ENCODE measurements at regions not wholly inside any gene's neighbourhood (a gene's known extent, or its start where the extent isn't known, plus 50 kb on each side); places are given as distances from the start of the nearest gene placed in this dataset.
"Not testable (repeated sequence)": the region's sequence is repeated elsewhere in the genome, so short reads cannot be mapped to it uniquely, and the experiment has no call there.

DNA sequence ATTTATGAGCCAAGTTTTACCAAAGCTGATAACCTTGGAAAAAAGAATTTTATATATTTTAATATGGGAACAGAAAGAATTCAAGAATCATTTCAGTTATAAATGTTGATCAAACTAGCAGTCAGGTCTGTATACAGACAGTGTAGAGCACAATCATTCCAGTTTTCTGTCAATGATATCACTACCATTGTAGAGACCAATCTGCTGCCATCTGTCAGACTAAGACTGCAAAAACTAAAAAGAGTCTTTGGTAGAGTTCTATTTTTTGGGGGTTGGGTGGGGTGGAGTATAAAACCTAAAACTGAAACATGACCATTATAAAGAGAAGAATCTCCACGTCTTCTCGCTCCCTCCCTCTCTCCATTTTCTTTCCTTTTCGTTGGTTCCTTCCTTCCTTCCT, 204.7 kb upstream of the UBE2E3 start:
- no peaks in the 10 kb centered on the region for H3K9me3 ChIP-seq (replicated peaks; ENCODE audit: insufficient read depth, low read length)

DNA sequence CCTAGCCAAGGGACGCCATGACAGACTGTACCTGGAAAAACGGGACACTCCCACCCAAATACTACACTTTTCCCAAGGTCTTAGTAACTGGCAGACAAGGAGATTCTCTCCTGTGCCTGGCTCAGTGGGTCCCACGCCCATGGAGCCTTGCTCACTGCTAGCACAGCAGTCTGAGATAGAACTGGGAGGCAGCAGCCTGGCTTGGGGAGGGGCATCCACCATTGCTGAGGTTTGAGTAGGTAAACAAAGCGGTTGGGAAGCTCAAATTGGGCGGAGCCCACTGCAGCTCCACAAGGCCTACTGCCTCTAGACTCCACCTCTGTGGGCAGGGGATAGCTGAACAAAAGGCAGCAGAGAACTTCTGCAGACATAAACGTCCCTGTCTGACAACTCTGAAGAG, 215.1 kb upstream of the UBE2E3 start:
- not testable (repeated sequence) for H4K20me1 ChIP-seq (ENCODE audit: insufficient read depth, low read length); DNase-seq; H3K4me2 ChIP-seq (ENCODE audit: low read depth, low read length); H3K9ac ChIP-seq (ENCODE audit: low read length); H3K4me3 ChIP-seq (ENCODE audit: low read length); H3K79me2 ChIP-seq (ENCODE audit: low read length); H3F3A ChIP-seq (ENCODE audit: insufficient read depth, low read length); H3K27me3 ChIP-seq (replicated peaks; ENCODE audit: insufficient read depth, low read length); H3K36me3 ChIP-seq (replicated peaks; ENCODE audit: insufficient read depth, low read length); H2AFZ ChIP-seq (ENCODE audit: low read length); H3K27ac ChIP-seq (ENCODE audit: low read length); H3K4me1 ChIP-seq (ENCODE audit: low read length); H3K9me2 ChIP-seq (replicated peaks; ENCODE audit: insufficient read depth, low read length); H3K9me3 ChIP-seq (replicated peaks; ENCODE audit: insufficient read depth, low read length)

More for the DNA sequence above, 204.7 kb upstream of the UBE2E3 start:
- no peaks in the 10 kb centered on the region for H3K4me1 ChIP-seq (ENCODE audit: low read length)
- no peak for DNase-seq
- no peak overlapping the region for H3K4me3 ChIP-seq (ENCODE audit: low read length)
- H3K36me3 ChIP-seq (replicated peaks; ENCODE audit: insufficient read depth, low read length): no peaks in the 10 kb centered on the region
- H3K79me2 ChIP-seq (ENCODE audit: low read length): no peaks in the 10 kb centered on the region
- TF ChIP-seq, protein P1, sequence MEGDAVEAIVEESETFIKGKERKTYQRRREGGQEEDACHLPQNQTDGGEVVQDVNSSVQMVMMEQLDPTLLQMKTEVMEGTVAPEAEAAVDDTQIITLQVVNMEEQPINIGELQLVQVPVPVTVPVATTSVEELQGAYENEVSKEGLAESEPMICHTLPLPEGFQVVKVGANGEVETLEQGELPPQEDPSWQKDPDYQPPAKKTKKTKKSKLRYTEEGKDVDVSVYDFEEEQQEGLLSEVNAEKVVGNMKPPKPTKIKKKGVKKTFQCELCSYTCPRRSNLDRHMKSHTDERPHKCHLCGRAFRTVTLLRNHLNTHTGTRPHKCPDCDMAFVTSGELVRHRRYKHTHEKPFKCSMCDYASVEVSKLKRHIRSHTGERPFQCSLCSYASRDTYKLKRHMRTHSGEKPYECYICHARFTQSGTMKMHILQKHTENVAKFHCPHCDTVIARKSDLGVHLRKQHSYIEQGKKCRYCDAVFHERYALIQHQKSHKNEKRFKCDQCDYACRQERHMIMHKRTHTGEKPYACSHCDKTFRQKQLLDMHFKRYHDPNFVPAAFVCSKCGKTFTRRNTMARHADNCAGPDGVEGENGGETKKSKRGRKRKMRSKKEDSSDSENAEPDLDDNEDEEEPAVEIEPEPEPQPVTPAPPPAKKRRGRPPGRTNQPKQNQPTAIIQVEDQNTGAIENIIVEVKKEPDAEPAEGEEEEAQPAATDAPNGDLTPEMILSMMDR (IDR thresholded peaks at IDR 0.05; ENCODE audit: low read length): no peak
- TF ChIP-seq EZH2 (optimal IDR thresholded peaks at IDR 0.05; ENCODE audit: low read depth, low read length): no peak
- TF ChIP-seq EZH2phosphoT487 (IDR thresholded peaks at IDR 0.05; ENCODE audit: low read length): no peak
- H2AFZ ChIP-seq (ENCODE audit: low read length): no peak overlapping the region
- H3K27me3 ChIP-seq (replicated peaks; ENCODE audit: insufficient read depth, low read length): no peaks in the 10 kb centered on the region
- no peaks in the 10 kb centered on the region for H3K9me2 ChIP-seq (replicated peaks; ENCODE audit: insufficient read depth, low read length)
- no peaks in the 10 kb centered on the region for H4K20me1 ChIP-seq (ENCODE audit: insufficient read depth, low read length)
- H3K4me2 ChIP-seq (ENCODE audit: low read depth, low read length): no peak overlapping the region
- no peaks in the 10 kb centered on the region for H3F3A ChIP-seq (ENCODE audit: insufficient read depth, low read length)
- no peak overlapping the region for H3K27ac ChIP-seq (ENCODE audit: low read length)
- H3K9ac ChIP-seq (ENCODE audit: low read length): no peak overlapping the region

DNA sequence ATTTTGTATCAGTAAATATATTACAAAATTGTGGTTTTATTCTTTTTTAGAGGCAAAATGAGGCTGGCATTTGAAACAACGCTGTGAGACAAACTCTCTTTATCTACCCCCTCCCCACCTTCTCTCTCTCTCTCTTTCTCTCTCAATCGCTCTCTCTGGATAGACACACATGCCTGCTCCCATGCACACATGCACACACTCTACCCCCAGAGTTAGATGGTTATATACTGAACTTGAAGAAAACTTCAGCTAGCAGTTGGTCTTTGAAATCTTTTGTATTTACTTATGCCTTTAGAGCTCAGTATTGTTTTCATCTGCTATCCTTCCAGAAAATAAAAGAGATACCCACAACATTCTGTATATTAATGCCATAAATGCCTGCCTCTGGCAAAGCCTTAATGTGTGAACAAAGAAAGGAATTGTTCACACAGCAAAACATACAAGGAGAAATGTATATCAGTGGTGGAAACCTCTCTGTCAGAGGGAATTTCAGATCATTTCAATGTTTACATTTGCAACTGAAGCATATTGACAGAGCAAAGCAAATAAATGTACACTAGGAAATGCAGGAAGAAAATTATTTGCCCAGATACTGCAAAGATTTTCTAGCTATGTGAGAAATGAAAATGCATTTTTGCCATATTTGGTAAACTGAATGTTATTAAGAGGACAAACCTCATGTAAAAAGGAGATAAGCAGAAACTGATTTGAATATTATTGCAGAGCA, 217.0 kb upstream of the UBE2E3 start:
- DNase-seq: no peak
- no peaks in the 10 kb centered on the region for H3K36me3 ChIP-seq (replicated peaks; ENCODE audit: insufficient read depth, low read length)
- no peak overlapping the region for H3K4me2 ChIP-seq (ENCODE audit: low read depth, low read length)
- no peak overlapping the region for H3K9ac ChIP-seq (ENCODE audit: low read length)
- TF ChIP-seq EZH2phosphoT487 (IDR thresholded peaks at IDR 0.05; ENCODE audit: low read length) (no peak), EZH2 (optimal IDR thresholded peaks at IDR 0.05; ENCODE audit: low read depth, low read length) (no peak)
- TF ChIP-seq, protein P1 (IDR thresholded peaks at IDR 0.05; ENCODE audit: low read length): no peak
- H3K9me3 ChIP-seq (replicated peaks; ENCODE audit: insufficient read depth, low read length): no peaks in the 10 kb centered on the region
- H3K9me2 ChIP-seq (replicated peaks; ENCODE audit: insufficient read depth, low read length): no peaks in the 10 kb centered on the region
- H3K27me3 ChIP-seq (replicated peaks; ENCODE audit: insufficient read depth, low read length): no peaks in the 10 kb centered on the region
- no peak overlapping the region for H3K27ac ChIP-seq (ENCODE audit: low read length)
- H3F3A ChIP-seq (ENCODE audit: insufficient read depth, low read length): no peaks in the 10 kb centered on the region
- no peak overlapping the region for H2AFZ ChIP-seq (ENCODE audit: low read length)
- no peak overlapping the region for H3K4me3 ChIP-seq (ENCODE audit: low read length)
- no peaks in the 10 kb centered on the region for H3K4me1 ChIP-seq (ENCODE audit: low read length)
- no peaks in the 10 kb centered on the region for H4K20me1 ChIP-seq (ENCODE audit: insufficient read depth, low read length)
- no peaks in the 10 kb centered on the region for H3K79me2 ChIP-seq (ENCODE audit: low read length)

DNA sequence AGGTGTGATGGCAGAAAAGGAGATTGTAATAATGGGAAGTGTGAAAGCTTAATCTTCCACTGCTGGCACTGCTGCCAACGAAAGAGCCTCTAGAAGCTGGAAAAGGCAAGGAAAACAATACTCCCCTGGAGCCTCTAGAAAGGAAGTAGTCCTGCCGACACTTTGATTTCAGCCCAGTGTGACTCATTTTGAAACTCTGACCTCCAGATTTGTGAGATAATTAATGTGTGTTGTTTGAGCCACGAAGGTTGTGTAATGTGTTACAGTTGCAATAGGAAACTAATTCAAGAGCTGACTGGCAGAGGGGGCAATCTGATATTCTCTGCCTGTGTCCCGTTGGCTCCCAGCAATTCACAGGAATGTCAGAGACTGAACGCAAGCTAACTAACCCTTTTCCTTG, 219.2 kb upstream of the UBE2E3 start:
- no peaks in the 10 kb centered on the region for H4K20me1 ChIP-seq (ENCODE audit: insufficient read depth, low read length)
- no peaks in the 10 kb centered on the region for H3K9me3 ChIP-seq (replicated peaks; ENCODE audit: insufficient read depth, low read length)
- TF ChIP-seq EZH2phosphoT487 (IDR thresholded peaks at IDR 0.05; ENCODE audit: low read length) (no peak), EZH2 (optimal IDR thresholded peaks at IDR 0.05; ENCODE audit: low read depth, low read length) (no peak)
- TF ChIP-seq, protein P1 (IDR thresholded peaks at IDR 0.05; ENCODE audit: low read length): no peak
- DNase-seq: no peak
- H3K4me1 ChIP-seq (ENCODE audit: low read length): no peaks in the 10 kb centered on the region
- no peak overlapping the region for H2AFZ ChIP-seq (ENCODE audit: low read length)
- H3K27me3 ChIP-seq (replicated peaks; ENCODE audit: insufficient read depth, low read length): no peaks in the 10 kb centered on the region
- no peak overlapping the region for H3K9ac ChIP-seq (ENCODE audit: low read length)
- H3F3A ChIP-seq (ENCODE audit: insufficient read depth, low read length): no peaks in the 10 kb centered on the region
- no peaks in the 10 kb centered on the region for H3K9me2 ChIP-seq (replicated peaks; ENCODE audit: insufficient read depth, low read length)
- H3K36me3 ChIP-seq (replicated peaks; ENCODE audit: insufficient read depth, low read length): no peaks in the 10 kb centered on the region
- no peak overlapping the region for H3K4me3 ChIP-seq (ENCODE audit: low read length)
- H3K79me2 ChIP-seq (ENCODE audit: low read length): no peaks in the 10 kb centered on the region
- H3K27ac ChIP-seq (ENCODE audit: low read length): no peak overlapping the region
- H3K4me2 ChIP-seq (ENCODE audit: low read depth, low read length): no peak overlapping the region
